HepG2 (cell line): ENCODE measurements at regions not wholly inside any gene's neighbourhood (a gene's known extent, or its start where the extent isn't known, plus 50 kb on each side); places are given as distances from the start of the nearest gene placed in this dataset.

Experiments used
- ATAC-seq: fragments of 200-7000 bp; cut with Tn5 transposase; 3 replicates; pipeline ENCODE4 v1.9.1; 2020; ENCODE audit warnings: mild to moderate bottlenecking, moderate library complexity
- BruUV-seq: library from RNA; stranded (reverse); fragments of 400-500 nt; replicated peaks from 2 replicates; lab custom pipeline; 2021; lab: Mats Ljungman, UMichigan
- CTCF ChIA-PET: fragments of 300-600 bp; formaldehyde crosslinking; extraction: SDS; loops from one replicate; lab custom pipeline; 2021; ENCODE audit warnings: low total read pairs, inconsistent platforms, low intra/inter-chr PET ratio; lab: Yijun Ruan, JAX
- POLR2A ChIA-PET: fragments of 350-600 bp; sonication (Branson Sonifier 250); formaldehyde crosslinking; loops from one replicate; lab custom pipeline; 2020; ENCODE audit warnings: antibody characterized with exemption, inconsistent platforms; lab: Yijun Ruan, JAX
- DNase-seq: peaks from one replicate; pipeline ENCODE4 v3.0.0-alpha.2; 2015; ENCODE audit warnings: low spot score
- FAIRE-seq: peaks from 3 replicates; lab custom pipeline; 2011; peaks lifted over from hg19 to GRCh38; lab: Jason Lieb, UNC
- H2AFZ ChIP-seq: one replicate; pipeline ENCODE4 v1.6.1; 2011; ENCODE audit warnings: low read length, inconsistent platforms
- H3K27ac ChIP-seq: fragments of 300-600 bp; 3 replicates; pipeline ENCODE4 v1.8.0; 2011; ENCODE audit warnings: mixed run types, mild to moderate bottlenecking, mixed read lengths, low read length, inconsistent platforms; ENCODE audit not compliant: insufficient read depth; ENCODE audit errors: extremely low read length
- H3K27me3 ChIP-seq, 2 experiments: fragments of 200-600 bp in 1 of 2; 2 replicates in 1 of 2; 3 replicates in 1 of 2; pipeline versions ENCODE4 v1.6.0 to v1.8.0; 2011; ENCODE audit warnings: low read length in 2 of 2, mild to moderate bottlenecking in 2 of 2, moderate library complexity in 2 of 2, inconsistent platforms in 1 of 2; ENCODE audit not compliant: insufficient read depth in 2 of 2, control insufficient read depth in 1 of 2
- H3K36me3 ChIP-seq, 2 experiments: fragments of 200-600 bp in 1 of 2; replicated peaks in 1 of 2; 2 replicates in 1 of 2; 3 replicates in 1 of 2; pipeline versions ENCODE4 v1.5.1 to v1.8.0; 2011; ENCODE audit warnings: low read length in 2 of 2, inconsistent platforms in 1 of 2; ENCODE audit not compliant: insufficient read depth in 2 of 2, control insufficient read depth in 1 of 2
- H3K4me1 ChIP-seq: 2 replicates; pipeline ENCODE4 v1.5.1; 2012; ENCODE audit warnings: low read length, inconsistent platforms; ENCODE audit not compliant: insufficient read depth
- H3K4me2 ChIP-seq: 2 replicates; pipeline ENCODE4 v1.6.0; 2011; ENCODE audit warnings: low read depth, low read length, inconsistent platforms
- H3K4me3 ChIP-seq, 3 experiments: fragments of 200-600 bp in 1 of 3; sonication (generic), shearing (Covaris generic) in 1 of 3; replicated peaks in 1 of 3; 2 replicates each; pipeline ENCODE4 v1.5.1; 2011 to 2016; ENCODE audit warnings: low read length in 3 of 3, inconsistent platforms in 2 of 3, low read depth in 2 of 3, mild to moderate bottlenecking in 2 of 3, control low read depth in 1 of 3, mixed read lengths in 1 of 3; ENCODE audit not compliant: insufficient read depth in 1 of 3
- H3K79me2 ChIP-seq: one replicate; pipeline ENCODE4 v1.6.1; 2011; ENCODE audit warnings: low read length, inconsistent platforms; ENCODE audit not compliant: insufficient read depth
- H3K9ac ChIP-seq: 2 replicates; pipeline ENCODE4 v1.6.0; 2011; ENCODE audit warnings: mild to moderate bottlenecking, low read depth, low read length, inconsistent platforms; ENCODE audit not compliant: insufficient read depth
- H3K9me3 ChIP-seq: 2 replicates; pipeline ENCODE4 v1.5.1; 2012; ENCODE audit warnings: mild to moderate bottlenecking, low read length
- H4K20me1 ChIP-seq: 2 replicates; pipeline ENCODE4 v1.6.0; 2011; ENCODE audit warnings: inconsistent platforms, mild to moderate bottlenecking, low read length, moderate library complexity; ENCODE audit not compliant: insufficient read depth
- ETV5 ChIP-seq: IDR thresholded peaks from 2 replicates; pipeline ENCODE4 v1.6.1; 2018; ENCODE audit warnings: missing biosample characterization, missing genetic modification reagents, inconsistent platforms, borderline replicate concordance
- FLYWCH1 ChIP-seq: sonication (generic); formaldehyde crosslinking; IDR thresholded peaks from 2 replicates; pipeline ENCODE4 v1.8.1; 2023; ENCODE audit warnings: mild to moderate bottlenecking, missing genetic modification reagents
- HNRNPLL ChIP-seq: fragments of 200-400 bp; formaldehyde crosslinking; IDR thresholded peaks from 2 replicates; pipeline ENCODE4 v1.6.1; 2017; ENCODE audit warnings: mild to moderate bottlenecking, low read depth, low read length; ENCODE audit not compliant: poor library complexity, severe bottlenecking
- MATR3 ChIP-seq: sonication (generic); formaldehyde crosslinking; IDR thresholded peaks from 2 replicates; pipeline ENCODE4 v1.4.0; 2020; ENCODE audit warnings: missing genetic modification reagents
- SALL2 ChIP-seq: sonication (generic); formaldehyde crosslinking; IDR thresholded peaks from 2 replicates; pipeline ENCODE4 v1.8.1; 2023; ENCODE audit warnings: mild to moderate bottlenecking, missing genetic modification reagents, inconsistent platforms
- SOX13 ChIP-seq, 3 experiments: fragments of 450-650 bp in 1 of 3; sonication (generic) in 1 of 3; formaldehyde crosslinking in 1 of 3; IDR thresholded peaks in 2 of 3; conservative IDR thresholded peaks in 1 of 3; 2 replicates each; pipeline versions ENCODE4 v1.5.0 to v1.6.1; 2016 to 2020; ENCODE audit warnings: antibody characterized with exemption in 1 of 3, mild to moderate bottlenecking in 1 of 3, missing compliant biosample characterization in 1 of 3, missing genetic modification reagents in 1 of 3, moderate library complexity in 1 of 3
- ZFP36L1 ChIP-seq: sonication (generic); formaldehyde crosslinking; IDR thresholded peaks from 2 replicates; pipeline ENCODE4 v1.8.0; 2022; ENCODE audit warnings: mild to moderate bottlenecking, missing genetic modification reagents, moderate library complexity
- ZNF550 ChIP-seq: sonication (generic); formaldehyde crosslinking; IDR thresholded peaks from 2 replicates; pipeline ENCODE4 v1.4.0; 2020; ENCODE audit warnings: mild to moderate bottlenecking, missing genetic modification reagents, borderline replicate concordance
- ZNF572 ChIP-seq: sonication (generic); formaldehyde crosslinking; IDR thresholded peaks from 2 replicates; pipeline ENCODE4 v1.5.1; 2020; ENCODE audit warnings: mild to moderate bottlenecking, missing genetic modification reagents
- ZNF891 ChIP-seq: sonication (generic); formaldehyde crosslinking; IDR thresholded peaks from 2 replicates; pipeline ENCODE4 v1.5.0; 2020; ENCODE audit warnings: mild to moderate bottlenecking, missing genetic modification reagents
- WGBS: methylation state at CpG from one replicate; pipeline ENCODE4 v1.1.6; 2017; ENCODE audit warnings: low lambda C conversion rate; 5-methylcytosine and 5-hydroxymethylcytosine counted together
- in situ Hi-C: cut with HindIII; loops from 2 replicates; pipeline ENCODE4 v1.10.0; 2017; ENCODE audit warnings: low pct_unique_long_range_greater_than_20kb; ENCODE audit not compliant: extremely low pct_ligation_motif_present
- intact Hi-C: fragments of 100-400 bp; cut with micrococcal nuclease; formaldehyde crosslinking; loops from one replicate; pipeline ENCODE4 v1.10.0; 2022; ENCODE audit not compliant: unreplicated experiment
- TF ChIP-seq, protein P1 (sequence below): sonication (generic); formaldehyde crosslinking; conservative IDR thresholded peaks from 2 replicates; pipeline ENCODE4 v1.8.1; 2023; ENCODE audit warnings: missing genetic modification reagents
- TF ChIP-seq, protein P2 (sequence below): sonication (generic); formaldehyde crosslinking; IDR thresholded peaks from 2 replicates; pipeline ENCODE4 v1.8.1; 2023; ENCODE audit warnings: missing genetic modification reagents, inconsistent platforms, borderline replicate concordance

DNA sequence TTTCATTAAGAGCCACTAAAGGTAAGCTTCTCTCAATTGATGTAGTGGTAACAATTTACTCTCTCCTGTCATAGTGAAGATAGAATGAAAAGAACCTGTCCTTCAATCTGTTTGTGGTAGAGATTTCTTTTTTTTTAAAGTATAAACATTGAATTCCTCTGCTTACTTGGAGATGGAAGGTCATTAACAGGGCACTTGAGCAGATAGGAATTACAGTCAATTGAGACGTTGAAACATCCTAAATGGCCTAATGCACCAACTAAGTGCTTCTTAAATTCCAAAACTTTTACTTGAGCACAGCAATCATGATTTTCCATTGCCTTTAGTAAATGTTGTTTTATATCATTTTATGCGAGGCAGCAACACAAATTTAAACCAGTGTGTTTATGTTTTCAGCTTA lies 241.4 kb downstream of the FOXG1 start:
- intact Hi-C loops (no loop called here), in situ Hi-C loops (no loop called here)
- no peaks in the 10 kb centered on the region for H4K20me1 ChIP-seq
- no peak overlapping the region for H3K27ac ChIP-seq
- H2AFZ ChIP-seq: no peak overlapping the region
- H3K4me3 ChIP-seq: no peak overlapping the region
- TF ChIP-seq ETV5 (CRISPR knock-in tag) (no peak), SALL2 (no peak), ZNF572 (no peak), FLYWCH1 (no peak), ZNF550 (CRISPR knock-in tag) (no peak), SOX13 (IDR thresholded peaks at IDR 0.05) (no peak), SOX13 (CRISPR knock-in tag; conservative IDR thresholded peaks at IDR 0.05 in 1 of 2, IDR thresholded peaks at IDR 0.05 in 1 of 2) (no peak), ZNF891 (CRISPR knock-in tag) (no peak), HNRNPLL (no peak), MATR3 (CRISPR knock-in tag) (no peak), ZFP36L1 (no peak)
- TF ChIP-seq, protein P1, sequence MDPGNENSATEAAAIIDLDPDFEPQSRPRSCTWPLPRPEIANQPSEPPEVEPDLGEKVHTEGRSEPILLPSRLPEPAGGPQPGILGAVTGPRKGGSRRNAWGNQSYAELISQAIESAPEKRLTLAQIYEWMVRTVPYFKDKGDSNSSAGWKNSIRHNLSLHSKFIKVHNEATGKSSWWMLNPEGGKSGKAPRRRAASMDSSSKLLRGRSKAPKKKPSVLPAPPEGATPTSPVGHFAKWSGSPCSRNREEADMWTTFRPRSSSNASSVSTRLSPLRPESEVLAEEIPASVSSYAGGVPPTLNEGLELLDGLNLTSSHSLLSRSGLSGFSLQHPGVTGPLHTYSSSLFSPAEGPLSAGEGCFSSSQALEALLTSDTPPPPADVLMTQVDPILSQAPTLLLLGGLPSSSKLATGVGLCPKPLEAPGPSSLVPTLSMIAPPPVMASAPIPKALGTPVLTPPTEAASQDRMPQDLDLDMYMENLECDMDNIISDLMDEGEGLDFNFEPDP (CRISPR knock-in tag): no peak
- TF ChIP-seq, protein P2, sequence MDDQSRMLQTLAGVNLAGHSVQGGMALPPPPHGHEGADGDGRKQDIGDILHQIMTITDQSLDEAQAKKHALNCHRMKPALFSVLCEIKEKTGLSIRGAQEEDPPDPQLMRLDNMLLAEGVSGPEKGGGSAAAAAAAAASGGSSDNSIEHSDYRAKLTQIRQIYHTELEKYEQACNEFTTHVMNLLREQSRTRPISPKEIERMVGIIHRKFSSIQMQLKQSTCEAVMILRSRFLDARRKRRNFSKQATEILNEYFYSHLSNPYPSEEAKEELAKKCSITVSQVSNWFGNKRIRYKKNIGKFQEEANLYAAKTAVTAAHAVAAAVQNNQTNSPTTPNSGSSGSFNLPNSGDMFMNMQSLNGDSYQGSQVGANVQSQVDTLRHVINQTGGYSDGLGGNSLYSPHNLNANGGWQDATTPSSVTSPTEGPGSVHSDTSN (CRISPR knock-in tag): no peak
- TF ChIP-seq, all 625 proteins: peak for 0
- Histone ChIP-seq H3K4me1 (no peaks in the 10 kb centered on the region), H3K9ac (no peak overlapping the region), H3K4me2 (no peak overlapping the region), H3K27me3 (no peaks in the 10 kb centered on the region), H3K36me3 (no peaks in the 10 kb centered on the region), H3K9me3 (peaks cover 45% of the 10 kb centered on the region), H3K79me2 (no peaks in the 10 kb centered on the region)
- POLR2A ChIA-PET: no interaction called here
- FAIRE-seq (no peak), ATAC-seq (no peak), DNase-seq (no peak)
- CTCF ChIA-PET: no interaction called here
- 2% methylated on average over 2 of the region's 2 CpGs for WGBS
- no TSS peak for BruUV-seq
